PC-3 (cell line): ENCODE measurements at regions not wholly inside any gene's neighbourhood (a gene's known extent, or its start where the extent isn't known, plus 50 kb on each side); places are given as distances from the start of the nearest gene placed in this dataset.

Experiments used
- CTCF ChIP-seq: fragments of 300-600 bp; sonication (generic); conservative IDR thresholded peaks from 2 replicates; pipeline ENCODE4 v1.5.1; 2017; ENCODE audit warnings: antibody characterized with exemption, low read depth, mild to moderate bottlenecking, low read length
- EZH2 ChIP-seq: fragments of 300-600 bp; sonication (generic); IDR thresholded peaks from one replicate; pipeline ENCODE4 v1.6.1; 2017; ENCODE audit warnings: antibody characterized with exemption, mild to moderate bottlenecking, low read length; ENCODE audit not compliant: unreplicated experiment
- EZH2phosphoT487 ChIP-seq: fragments of 300-600 bp; sonication (generic); IDR thresholded peaks from 2 replicates; pipeline ENCODE4 v1.6.1; 2018; ENCODE audit warnings: mild to moderate bottlenecking, antibody characterized with exemption, low read length, borderline replicate concordance

GRCh38 chr2:41337956-41338355, 709.9 kb upstream of the PKDCC start:
- TF ChIP-seq EZH2phosphoT487 = no peak
- no peak for TF ChIP-seq CTCF
- TF ChIP-seq EZH2 = no peak
